ENCODE measurements at regions not wholly inside any gene's neighbourhood (a gene's known extent, or its start where the extent isn't known, plus 50 kb on each side); places are given as distances from the start of the nearest gene placed in this dataset.

DNA sequence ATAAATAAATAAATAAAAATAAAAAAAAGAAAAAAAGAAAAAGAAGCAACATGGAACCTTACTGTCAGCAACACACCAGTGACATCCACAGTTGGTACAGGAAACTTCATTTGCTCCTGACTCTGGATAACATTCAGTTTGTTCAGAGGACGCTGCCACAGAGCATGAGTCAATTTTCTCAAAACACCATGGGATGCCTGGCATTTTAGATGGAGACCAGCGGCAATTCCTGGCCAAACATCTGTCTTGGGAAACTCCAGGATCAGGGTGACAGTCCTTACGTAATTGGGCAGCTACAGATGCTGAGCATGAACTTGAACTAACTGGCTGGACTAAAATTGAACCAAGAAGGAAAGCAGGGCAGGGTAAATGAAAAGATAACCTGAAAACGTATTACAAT lies 166.2 kb upstream of the CPNE8 start:
- DNase-seq (no peak), ATAC-seq (no peak)
- no peaks in the 10 kb centered on the region for H3K4me1 ChIP-seq
- H3K27me3 ChIP-seq = no peaks in the 10 kb centered on the region
- H3K36me3 ChIP-seq = no peaks in the 10 kb centered on the region
- WGBS, 4 donors = 62 to 66% (median 63%) methylated on average over 4 of the region's 4 CpGs
- H3K4me3 ChIP-seq = no peak overlapping the region
- TF ChIP-seq CTCF (IDR thresholded peaks at IDR 0.05) (no peak), POLR2A (IDR thresholded peaks at IDR 0.05) (no peak)
- intact Hi-C loops (cut with DNase I) = loop anchor here in 1 of 10 donors (10.0 kb wide), 1 partner anchor 137 kb away; no protein-coding TSS in a partner anchor
- H3K27ac ChIP-seq = no peak overlapping the region
- H3K9me3 ChIP-seq = no peaks in the 10 kb centered on the region

- H3K9me3 ChIP-seq = no peaks in the 10 kb centered on the region
- no peak overlapping the region for H3K27ac ChIP-seq
- TF ChIP-seq POLR2A (IDR thresholded peaks at IDR 0.05) = no peak
- TF ChIP-seq CTCF (IDR thresholded peaks at IDR 0.05) = no peak
- H3K4me1 ChIP-seq = no peaks in the 10 kb centered on the region
- 73 to 89% (median 80%) methylated on average over 2 of the region's 2 CpGs for WGBS, 4 donors
- no peak for DNase-seq
- intact Hi-C loops (cut with DNase I) = loop anchor here in 1 of 10 donors (10.0 kb wide), 1 partner anchor 136 kb away; no protein-coding TSS in a partner anchor
- H3K36me3 ChIP-seq = no peaks in the 10 kb centered on the region
- ATAC-seq = no peak
- no peak overlapping the region for H3K4me3 ChIP-seq
- H3K27me3 ChIP-seq = no peaks in the 10 kb centered on the region
Measured at GRCh38 chr12:39070775-39071174, 165.4 kb upstream of the CPNE8 start.

GRCh38 chr12:39065455-39065854 lies 160.1 kb upstream of the CPNE8 start:
- Histone ChIP-seq H3K27me3 (no peaks in the 10 kb centered on the region), H3K36me3 (no peaks in the 10 kb centered on the region)
- intact Hi-C loops (cut with DNase I) = loop anchor here in 1 of 10 donors (10.0 kb wide), 1 partner anchor 61 kb away; no protein-coding TSS in a partner anchor

DNA sequence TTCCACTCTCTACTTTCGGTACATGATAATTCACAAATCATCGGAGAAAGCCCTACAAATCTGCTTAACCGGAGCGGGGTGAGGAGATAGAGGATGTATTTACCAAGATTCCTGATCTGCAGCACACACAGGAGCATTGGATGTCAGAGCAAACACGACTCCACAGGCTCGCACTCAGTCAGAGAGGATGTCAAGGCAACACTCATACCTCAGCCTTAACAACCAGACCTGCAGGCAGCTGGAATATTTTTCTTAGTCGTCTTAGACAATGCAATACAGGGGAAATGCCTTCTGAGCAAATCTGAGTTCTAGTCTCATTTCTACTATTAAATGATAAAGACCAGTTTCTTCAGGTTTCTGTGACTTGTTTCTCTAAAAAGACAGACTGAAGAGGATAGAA lies 159.3 kb upstream of the CPNE8 start:
- DNase-seq (no peak), ATAC-seq (no peak)
- 61 to 82% (median 73%) methylated on average over 7 of the region's 7 CpGs for WGBS, 4 donors

More at GRCh38 chr12:39065455-39065854, 160.1 kb upstream of the CPNE8 start:
- TF ChIP-seq CTCF (IDR thresholded peaks at IDR 0.05) (no peak), POLR2A (IDR thresholded peaks at IDR 0.05) (no peak)
- 57 to 69% (median 62%) methylated on average over 2 of the region's 2 CpGs for WGBS, 4 donors
- Histone ChIP-seq H3K4me3 (no peak overlapping the region), H3K4me1 (no peaks in the 10 kb centered on the region), H3K27ac (no peak overlapping the region), H3K9me3 (no peaks in the 10 kb centered on the region)
- no peak for DNase-seq
- no peak for ATAC-seq

More for the DNA sequence above, 159.3 kb upstream of the CPNE8 start:
- Histone ChIP-seq H3K36me3 (no peaks in the 10 kb centered on the region), H3K9me3 (no peaks in the 10 kb centered on the region), H3K27me3 (no peaks in the 10 kb centered on the region), H3K27ac (no peak overlapping the region), H3K4me1 (no peaks in the 10 kb centered on the region), H3K4me3 (no peak overlapping the region)
- TF ChIP-seq POLR2A (IDR thresholded peaks at IDR 0.05) = no peak
- TF ChIP-seq CTCF (IDR thresholded peaks at IDR 0.05) = no peak
- intact Hi-C loops (cut with DNase I) = loop anchor here in 1 of 10 donors (10.0 kb wide), 1 partner anchor 60 kb away; no protein-coding TSS in a partner anchor
